ENCODE measurements at regions not wholly inside any gene's neighbourhood (a gene's known extent, or its start where the extent isn't known, plus 50 kb on each side); places are given as distances from the start of the nearest gene placed in this dataset.

- TF ChIP-seq CTCF (IDR thresholded peaks at IDR 0.05) (no peak), POLR2A (IDR thresholded peaks at IDR 0.05; ENCODE audit: low read depth) (no peak)
Measured at GRCh38 chr6:14673201-14673600, 555.6 kb downstream of the CD83 start.
